Adrenal gland (tissue), 5 donors: ENCODE measurements at regions not wholly inside any gene's neighbourhood (a gene's known extent, or its start where the extent isn't known, plus 50 kb on each side); places are given as distances from the start of the nearest gene placed in this dataset.

ENCODE experiments used
- POLR2A ChIP-seq, 2 donors: fragments of 450-650 bp; IDR thresholded peaks; one replicate each; pipeline ENCODE4 v1.6.1; 2017; ENCODE audit warnings: antibody characterized with exemption in 2 of 2, mild to moderate bottlenecking in 2 of 2, moderate library complexity in 1 of 2
- TF ChIP-seq, protein P1 (sequence below), 6 experiments: fragments of 450-650 bp in 4 of 6; fragments of 200-600 bp in 2 of 6; sonication (generic) in 1 of 6; IDR thresholded peaks; 1 replicate in 5 of 6; 2 replicates in 1 of 6; pipeline versions ENCODE4 v1.5.1 to v1.8.0; 2016 to 2021; ENCODE audit warnings: antibody characterized with exemption in 6 of 6, mild to moderate bottlenecking in 2 of 6, moderate library complexity in 1 of 6
- donor health status: DM: no; HTN: no; CAD: no.

- TF ChIP-seq, protein P1, sequence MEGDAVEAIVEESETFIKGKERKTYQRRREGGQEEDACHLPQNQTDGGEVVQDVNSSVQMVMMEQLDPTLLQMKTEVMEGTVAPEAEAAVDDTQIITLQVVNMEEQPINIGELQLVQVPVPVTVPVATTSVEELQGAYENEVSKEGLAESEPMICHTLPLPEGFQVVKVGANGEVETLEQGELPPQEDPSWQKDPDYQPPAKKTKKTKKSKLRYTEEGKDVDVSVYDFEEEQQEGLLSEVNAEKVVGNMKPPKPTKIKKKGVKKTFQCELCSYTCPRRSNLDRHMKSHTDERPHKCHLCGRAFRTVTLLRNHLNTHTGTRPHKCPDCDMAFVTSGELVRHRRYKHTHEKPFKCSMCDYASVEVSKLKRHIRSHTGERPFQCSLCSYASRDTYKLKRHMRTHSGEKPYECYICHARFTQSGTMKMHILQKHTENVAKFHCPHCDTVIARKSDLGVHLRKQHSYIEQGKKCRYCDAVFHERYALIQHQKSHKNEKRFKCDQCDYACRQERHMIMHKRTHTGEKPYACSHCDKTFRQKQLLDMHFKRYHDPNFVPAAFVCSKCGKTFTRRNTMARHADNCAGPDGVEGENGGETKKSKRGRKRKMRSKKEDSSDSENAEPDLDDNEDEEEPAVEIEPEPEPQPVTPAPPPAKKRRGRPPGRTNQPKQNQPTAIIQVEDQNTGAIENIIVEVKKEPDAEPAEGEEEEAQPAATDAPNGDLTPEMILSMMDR (IDR thresholded peaks at IDR 0.05): no peak
- no peak for TF ChIP-seq POLR2A (IDR thresholded peaks at IDR 0.05)
Observed at GRCh38 chr18:46366201-46366600, 262.0 kb downstream of the HAUS1 start.
